ENCODE measurements at regions not wholly inside any gene's neighbourhood (a gene's known extent, or its start where the extent isn't known, plus 50 kb on each side); places are given as distances from the start of the nearest gene placed in this dataset.

DNA sequence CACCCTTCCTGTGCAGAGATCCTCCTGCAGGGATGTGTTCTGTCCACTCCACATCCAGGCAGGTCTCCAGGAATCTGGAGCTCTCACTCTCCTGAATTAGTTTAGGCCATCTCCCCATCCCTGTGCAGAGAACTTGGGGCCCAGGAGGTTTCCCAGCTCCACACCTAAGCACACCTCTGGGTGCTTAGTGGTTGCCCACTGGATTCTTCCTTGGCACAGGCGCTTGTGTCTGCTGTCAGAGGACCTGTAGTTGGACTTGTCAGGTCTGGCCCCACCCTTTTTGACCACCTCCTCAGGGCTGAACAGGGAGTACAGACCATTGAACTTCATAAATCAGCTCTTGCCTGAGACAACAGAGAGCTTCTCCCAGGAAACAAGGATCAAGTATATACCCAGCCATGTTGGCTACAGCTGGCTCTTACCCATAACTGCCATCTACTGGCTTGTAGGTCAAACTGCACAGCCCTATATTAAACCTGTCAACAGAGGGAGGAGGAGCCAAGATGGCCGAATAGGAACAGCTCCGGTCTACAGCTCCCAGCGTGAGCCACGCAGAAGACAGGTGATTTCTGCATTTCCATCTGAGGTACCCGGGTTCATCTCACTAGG, 275.5 kb downstream of the PPARGC1A start:
- no TSS peak for BruUV-seq (replicated peaks)
- Histone ChIP-seq H3K9me3 (replicated peaks; ENCODE audit: control insufficient read depth, insufficient read depth, low read depth, low read length) (no peaks in the 10 kb centered on the region), H3K9me1 (ENCODE audit: control insufficient read depth, insufficient read depth, low read length) (no peaks in the 10 kb centered on the region), H3K4me3 (no peak overlapping the region), H4K20me1 (replicated peaks; ENCODE audit: control insufficient read depth, insufficient read depth, low read length) (no peaks in the 10 kb centered on the region), H3K79me2 (ENCODE audit: control insufficient read depth, insufficient read depth, low read length) (no peaks in the 10 kb centered on the region), H3K36me3 (ENCODE audit: control insufficient read depth, insufficient read depth, low read length) (no peaks in the 10 kb centered on the region), H3K27me3 (ENCODE audit: control insufficient read depth in 2 of 2, insufficient read depth in 2 of 2, low read length in 2 of 2) (no peaks in the 10 kb centered on the region), H3K27ac (ENCODE audit: extremely low read depth, low read depth, low read length) (no peak overlapping the region), H3K4me2 (ENCODE audit: insufficient read depth, low read length) (no peak overlapping the region), H3K9ac (ENCODE audit: insufficient read depth in 1 of 2, low read depth in 2 of 2, low read length in 2 of 2) (no peak overlapping the region), H2AFZ (ENCODE audit: low read depth, low read length) (no peak overlapping the region), H3K4me1 (replicated peaks in 1 of 2; ENCODE audit: control insufficient read depth in 2 of 2, insufficient read depth in 2 of 2, low read length in 2 of 2) (no peaks in the 10 kb centered on the region)
- intact Hi-C loops (cut with micrococcal nuclease), result no loop called here
- CTCF ChIA-PET (ENCODE audit: low intra/inter-chr PET ratio), result no interaction called here
- POLR2A ChIA-PET, result interaction anchor here (1.0 kb wide), 1 partner anchor 30 kb away, joined by 3 read pairs; no protein-coding TSS in a partner anchor
- ATAC-seq, result peak; percentile 77
- WGBS (ENCODE audit: insufficient coverage, low coverage, missing lambda C conversion rate), result 5% methylated on average over 2 of the region's 6 CpGs
- DNase-seq (ENCODE audit: extremely low read depth in 1 of 4, low spot score in 3 of 4), result peak in 3 of 4 experiments; percentile 6 to 34 (median 7)
- no peak for FAIRE-seq
- in situ Hi-C loops (cut with MboI), result no loop called here
- TF ChIP-seq CBX5 (IDR thresholded peaks at IDR 0.05; ENCODE audit: borderline replicate concordance, low read depth) (no peak), YY1 (IDR thresholded peaks at IDR 0.05; ENCODE audit: borderline replicate concordance in 1 of 3, control insufficient read depth in 1 of 3, extremely low read depth in 1 of 3, insufficient read depth in 3 of 3, insufficient read length in 1 of 3, insufficient replicate concordance in 2 of 3, low read depth in 1 of 3, low read length in 2 of 3) (peak in 1 of 3 experiments; percentile 22), ZNF511 (CRISPR knock-in tag; IDR thresholded peaks at IDR 0.05) (no peak), RAD21 (CRISPR knock-in tag; conservative IDR thresholded peaks at IDR 0.05 in 1 of 2, IDR thresholded peaks at IDR 0.05 in 1 of 2) (peak in 1 of 2 experiments; percentile 31; a peak in 1 of 4 replicates)
- TF ChIP-seq, protein P1, sequence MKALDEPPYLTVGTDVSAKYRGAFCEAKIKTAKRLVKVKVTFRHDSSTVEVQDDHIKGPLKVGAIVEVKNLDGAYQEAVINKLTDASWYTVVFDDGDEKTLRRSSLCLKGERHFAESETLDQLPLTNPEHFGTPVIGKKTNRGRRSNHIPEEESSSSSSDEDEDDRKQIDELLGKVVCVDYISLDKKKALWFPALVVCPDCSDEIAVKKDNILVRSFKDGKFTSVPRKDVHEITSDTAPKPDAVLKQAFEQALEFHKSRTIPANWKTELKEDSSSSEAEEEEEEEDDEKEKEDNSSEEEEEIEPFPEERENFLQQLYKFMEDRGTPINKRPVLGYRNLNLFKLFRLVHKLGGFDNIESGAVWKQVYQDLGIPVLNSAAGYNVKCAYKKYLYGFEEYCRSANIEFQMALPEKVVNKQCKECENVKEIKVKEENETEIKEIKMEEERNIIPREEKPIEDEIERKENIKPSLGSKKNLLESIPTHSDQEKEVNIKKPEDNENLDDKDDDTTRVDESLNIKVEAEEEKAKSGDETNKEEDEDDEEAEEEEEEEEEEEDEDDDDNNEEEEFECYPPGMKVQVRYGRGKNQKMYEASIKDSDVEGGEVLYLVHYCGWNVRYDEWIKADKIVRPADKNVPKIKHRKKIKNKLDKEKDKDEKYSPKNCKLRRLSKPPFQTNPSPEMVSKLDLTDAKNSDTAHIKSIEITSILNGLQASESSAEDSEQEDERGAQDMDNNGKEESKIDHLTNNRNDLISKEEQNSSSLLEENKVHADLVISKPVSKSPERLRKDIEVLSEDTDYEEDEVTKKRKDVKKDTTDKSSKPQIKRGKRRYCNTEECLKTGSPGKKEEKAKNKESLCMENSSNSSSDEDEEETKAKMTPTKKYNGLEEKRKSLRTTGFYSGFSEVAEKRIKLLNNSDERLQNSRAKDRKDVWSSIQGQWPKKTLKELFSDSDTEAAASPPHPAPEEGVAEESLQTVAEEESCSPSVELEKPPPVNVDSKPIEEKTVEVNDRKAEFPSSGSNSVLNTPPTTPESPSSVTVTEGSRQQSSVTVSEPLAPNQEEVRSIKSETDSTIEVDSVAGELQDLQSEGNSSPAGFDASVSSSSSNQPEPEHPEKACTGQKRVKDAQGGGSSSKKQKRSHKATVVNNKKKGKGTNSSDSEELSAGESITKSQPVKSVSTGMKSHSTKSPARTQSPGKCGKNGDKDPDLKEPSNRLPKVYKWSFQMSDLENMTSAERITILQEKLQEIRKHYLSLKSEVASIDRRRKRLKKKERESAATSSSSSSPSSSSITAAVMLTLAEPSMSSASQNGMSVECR (CRISPR knock-in tag; IDR thresholded peaks at IDR 0.05), result no peak
- TF ChIP-seq, protein P2, sequence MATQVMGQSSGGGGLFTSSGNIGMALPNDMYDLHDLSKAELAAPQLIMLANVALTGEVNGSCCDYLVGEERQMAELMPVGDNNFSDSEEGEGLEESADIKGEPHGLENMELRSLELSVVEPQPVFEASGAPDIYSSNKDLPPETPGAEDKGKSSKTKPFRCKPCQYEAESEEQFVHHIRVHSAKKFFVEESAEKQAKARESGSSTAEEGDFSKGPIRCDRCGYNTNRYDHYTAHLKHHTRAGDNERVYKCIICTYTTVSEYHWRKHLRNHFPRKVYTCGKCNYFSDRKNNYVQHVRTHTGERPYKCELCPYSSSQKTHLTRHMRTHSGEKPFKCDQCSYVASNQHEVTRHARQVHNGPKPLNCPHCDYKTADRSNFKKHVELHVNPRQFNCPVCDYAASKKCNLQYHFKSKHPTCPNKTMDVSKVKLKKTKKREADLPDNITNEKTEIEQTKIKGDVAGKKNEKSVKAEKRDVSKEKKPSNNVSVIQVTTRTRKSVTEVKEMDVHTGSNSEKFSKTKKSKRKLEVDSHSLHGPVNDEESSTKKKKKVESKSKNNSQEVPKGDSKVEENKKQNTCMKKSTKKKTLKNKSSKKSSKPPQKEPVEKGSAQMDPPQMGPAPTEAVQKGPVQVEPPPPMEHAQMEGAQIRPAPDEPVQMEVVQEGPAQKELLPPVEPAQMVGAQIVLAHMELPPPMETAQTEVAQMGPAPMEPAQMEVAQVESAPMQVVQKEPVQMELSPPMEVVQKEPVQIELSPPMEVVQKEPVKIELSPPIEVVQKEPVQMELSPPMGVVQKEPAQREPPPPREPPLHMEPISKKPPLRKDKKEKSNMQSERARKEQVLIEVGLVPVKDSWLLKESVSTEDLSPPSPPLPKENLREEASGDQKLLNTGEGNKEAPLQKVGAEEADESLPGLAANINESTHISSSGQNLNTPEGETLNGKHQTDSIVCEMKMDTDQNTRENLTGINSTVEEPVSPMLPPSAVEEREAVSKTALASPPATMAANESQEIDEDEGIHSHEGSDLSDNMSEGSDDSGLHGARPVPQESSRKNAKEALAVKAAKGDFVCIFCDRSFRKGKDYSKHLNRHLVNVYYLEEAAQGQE (IDR thresholded peaks at IDR 0.05; ENCODE audit: borderline replicate concordance), result peak; percentile 9; the same call in 1 of the 2 replicates
- TF ChIP-seq, protein P2 (CRISPR knock-in tag; IDR thresholded peaks at IDR 0.05; ENCODE audit: low read depth), result no peak

Measured in K562 (cell line).